GM21367 (cell line): ENCODE measurements at regions not wholly inside any gene's neighbourhood (a gene's known extent, or its start where the extent isn't known, plus 50 kb on each side); places are given as distances from the start of the nearest gene placed in this dataset.

ENCODE experiments used
- ATAC-seq: cut with Tn5 transposase; IDR thresholded peaks from one replicate; pipeline ENCODE4 v1.9.1; 2021; ENCODE audit not compliant: unreplicated experiment

DNA sequence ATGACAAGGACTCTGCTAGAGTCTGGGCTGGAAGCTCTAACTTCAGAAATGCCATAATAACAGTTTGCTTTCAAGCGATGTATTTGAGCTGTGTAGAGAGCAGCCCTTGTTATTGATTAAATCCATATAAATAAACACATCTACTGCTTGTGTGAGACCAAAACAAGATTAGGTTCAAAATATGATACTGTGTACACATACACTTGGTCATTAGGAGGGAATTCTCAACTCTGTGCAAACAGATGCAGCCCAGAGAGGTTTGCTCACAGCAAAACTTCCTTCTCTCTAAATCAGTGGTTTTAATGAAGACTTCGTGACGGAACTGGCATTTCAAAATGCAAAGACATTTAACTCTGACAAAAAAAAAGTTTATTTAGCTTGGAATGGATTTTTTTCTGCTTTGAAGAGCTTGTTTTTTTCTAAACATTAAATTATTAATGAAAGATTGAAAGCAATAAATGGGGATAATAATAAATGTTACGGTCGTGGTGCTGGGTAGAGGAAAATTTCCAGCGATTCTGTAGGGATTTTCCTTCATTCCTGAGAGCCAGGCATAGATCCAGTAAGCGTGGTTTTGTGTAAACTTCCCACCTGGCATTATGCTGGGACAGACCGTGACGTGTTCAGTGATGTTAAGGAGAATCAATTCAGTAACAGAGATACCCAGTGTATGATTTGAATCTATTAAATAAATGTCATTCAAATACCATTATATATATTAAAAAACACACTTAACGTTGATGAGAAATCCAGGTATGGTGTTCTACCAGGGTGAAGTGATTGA is 213.7 kb downstream of the TEX29 start:
- no peak for ATAC-seq

DNA sequence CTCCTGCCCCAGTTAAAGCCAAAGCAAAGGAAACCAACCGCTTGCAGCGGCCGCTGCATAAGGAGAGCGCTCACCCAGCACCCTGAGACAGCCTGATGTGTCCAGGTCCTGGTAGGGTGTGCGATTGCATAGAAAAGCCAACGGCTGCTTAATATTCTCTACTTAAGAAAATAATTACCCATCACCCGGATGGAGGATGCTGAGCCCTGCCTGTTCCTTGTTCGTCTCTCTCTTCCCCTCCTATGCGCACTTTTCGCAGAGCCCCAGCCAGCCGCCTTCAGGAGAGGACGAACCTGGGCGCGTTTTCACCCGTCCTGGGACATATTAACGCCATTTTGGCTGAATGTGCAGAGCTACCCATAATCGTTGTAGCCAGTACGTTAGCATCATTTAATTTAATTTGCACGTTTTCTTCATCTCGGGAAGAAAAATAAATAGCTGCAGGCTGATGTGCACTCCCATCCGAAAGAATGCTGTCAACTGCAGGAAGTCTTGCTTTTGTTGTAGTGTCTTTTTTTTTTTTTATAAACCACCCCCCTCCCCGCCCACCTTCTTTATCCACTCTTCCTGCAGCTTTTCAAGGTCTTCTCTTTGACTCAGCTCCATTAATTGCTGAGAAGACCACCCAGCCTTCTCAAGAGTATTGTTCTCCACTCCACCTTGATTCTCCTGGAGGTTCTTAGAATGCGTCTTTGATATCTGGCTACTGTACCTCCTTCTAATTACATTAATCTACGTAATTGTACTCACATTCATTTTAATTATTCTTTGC is 214.5 kb downstream of the TEX29 start:
- ATAC-seq, result no peak

DNA sequence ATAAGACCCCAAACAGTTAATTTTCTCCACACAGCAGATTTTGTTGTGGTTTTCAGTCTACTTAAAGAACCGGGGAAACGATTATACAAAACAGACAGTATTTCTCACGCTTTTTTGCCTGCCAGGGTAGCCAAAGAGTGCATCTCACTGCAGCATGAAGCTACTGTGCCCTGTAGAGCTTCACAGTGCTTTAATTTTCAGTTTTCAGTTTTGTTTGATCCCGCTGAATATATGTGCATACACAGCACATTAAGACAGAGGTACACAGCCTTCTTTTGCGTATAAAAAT is 215.0 kb downstream of the TEX29 start:
- ATAC-seq, result no peak

DNA sequence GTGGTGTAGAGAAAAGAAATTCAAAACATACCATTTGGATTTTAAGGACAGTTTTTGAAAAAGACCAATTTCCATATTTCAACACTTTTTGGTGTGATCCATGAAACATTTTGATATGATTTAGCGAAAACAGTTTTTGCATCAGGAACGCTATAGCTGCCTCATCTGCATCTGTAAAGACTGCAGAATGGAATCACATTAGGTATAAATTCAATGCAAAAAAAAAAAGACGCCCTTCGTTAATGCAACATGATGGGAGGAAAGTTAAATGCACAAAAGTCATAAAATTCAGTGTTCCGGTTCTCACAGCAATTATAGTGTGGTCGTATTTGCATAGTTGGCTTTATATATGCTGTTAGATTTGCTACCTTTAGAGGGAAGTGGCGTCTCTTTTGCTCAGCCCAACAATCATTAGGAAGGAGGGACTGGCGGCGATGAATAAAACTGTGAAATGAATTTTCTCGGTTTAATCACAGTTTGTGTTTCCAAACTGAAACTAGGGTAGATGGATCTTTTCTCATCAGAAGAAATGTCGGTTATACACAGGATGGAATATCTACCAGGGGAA is 215.7 kb downstream of the TEX29 start:
- ATAC-seq, result no peak

DNA sequence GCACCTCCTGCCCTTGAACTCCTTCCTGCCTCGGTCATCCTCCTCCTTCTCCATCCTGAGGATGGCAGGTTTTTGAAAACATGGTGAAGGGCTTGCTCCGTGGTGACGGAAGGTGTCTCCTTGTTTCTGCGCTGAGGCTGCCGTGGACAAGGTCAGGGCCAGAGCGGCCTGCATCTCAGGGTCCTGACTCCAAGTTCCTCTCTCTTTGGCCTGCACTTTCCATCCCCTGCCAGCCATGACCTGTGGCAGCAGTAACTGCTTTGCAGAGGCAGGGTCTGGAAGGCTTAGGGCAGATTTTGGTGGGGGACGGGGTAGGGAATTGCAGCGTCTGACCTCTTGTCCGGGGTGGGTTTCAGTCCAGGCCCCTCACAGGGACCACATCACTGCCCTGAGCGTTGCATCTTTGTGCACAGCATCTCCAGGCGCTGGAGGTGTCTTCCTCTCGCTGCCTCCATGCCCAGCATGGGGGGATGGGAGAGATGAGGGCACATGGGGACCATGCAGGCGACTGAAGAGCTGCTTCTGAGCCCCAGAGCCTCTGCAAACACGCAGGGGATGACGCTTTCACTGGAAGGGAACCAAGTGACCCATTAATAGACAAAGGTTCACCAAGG is 216.8 kb downstream of the TEX29 start:
- no peak for ATAC-seq

DNA sequence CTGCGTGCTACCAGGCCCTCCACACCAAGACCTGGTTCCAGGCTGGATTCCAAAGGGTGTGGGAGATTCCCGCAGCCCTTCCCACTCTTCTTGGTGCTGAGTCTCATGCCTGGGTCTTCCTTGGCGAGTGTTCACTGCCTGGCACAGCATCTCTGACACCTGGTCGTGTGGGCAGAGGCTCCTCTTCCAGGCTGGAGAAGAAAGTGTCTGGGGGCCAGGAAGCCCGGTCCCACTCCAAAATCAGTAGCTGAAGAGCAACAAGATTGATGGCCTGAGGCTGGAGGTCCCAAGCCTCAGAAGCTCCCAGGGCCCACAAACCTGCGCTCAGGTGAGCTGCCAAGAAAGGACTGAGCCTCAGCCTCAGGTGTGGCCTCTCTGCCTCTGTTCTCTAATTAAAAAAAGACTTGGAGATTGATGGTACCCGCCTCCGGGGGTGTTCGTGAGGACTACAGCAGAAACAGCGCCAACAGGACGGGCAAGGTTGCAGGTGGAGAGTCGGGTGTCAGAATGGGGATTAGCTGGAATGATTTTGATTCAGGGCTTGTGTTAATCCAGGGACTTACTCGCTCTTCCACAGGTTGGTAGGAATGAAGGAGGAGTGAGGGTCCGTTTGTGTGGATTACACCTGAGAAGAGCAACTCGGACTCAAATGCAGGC is 217.5 kb downstream of the TEX29 start:
- ATAC-seq, result no peak

DNA sequence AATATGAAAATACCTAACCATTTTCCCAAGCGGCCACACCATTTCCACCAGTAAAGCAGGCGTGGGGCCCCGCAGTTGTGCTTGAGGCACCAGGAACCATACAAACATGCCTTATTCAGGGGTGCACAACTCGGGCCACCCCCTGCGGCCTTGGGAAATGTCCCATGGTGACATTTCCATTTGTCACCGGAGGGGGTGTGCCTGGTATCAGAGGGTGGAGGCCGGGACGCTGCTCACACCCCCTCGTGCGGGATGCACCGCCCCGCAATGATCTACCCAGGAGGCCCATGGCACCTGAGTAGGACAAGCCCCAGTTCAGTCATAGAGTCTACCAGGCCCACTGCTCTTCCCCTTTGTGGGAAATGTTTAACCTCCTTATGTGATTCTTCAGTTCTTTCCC is 218.8 kb downstream of the TEX29 start:
- no peak for ATAC-seq

DNA sequence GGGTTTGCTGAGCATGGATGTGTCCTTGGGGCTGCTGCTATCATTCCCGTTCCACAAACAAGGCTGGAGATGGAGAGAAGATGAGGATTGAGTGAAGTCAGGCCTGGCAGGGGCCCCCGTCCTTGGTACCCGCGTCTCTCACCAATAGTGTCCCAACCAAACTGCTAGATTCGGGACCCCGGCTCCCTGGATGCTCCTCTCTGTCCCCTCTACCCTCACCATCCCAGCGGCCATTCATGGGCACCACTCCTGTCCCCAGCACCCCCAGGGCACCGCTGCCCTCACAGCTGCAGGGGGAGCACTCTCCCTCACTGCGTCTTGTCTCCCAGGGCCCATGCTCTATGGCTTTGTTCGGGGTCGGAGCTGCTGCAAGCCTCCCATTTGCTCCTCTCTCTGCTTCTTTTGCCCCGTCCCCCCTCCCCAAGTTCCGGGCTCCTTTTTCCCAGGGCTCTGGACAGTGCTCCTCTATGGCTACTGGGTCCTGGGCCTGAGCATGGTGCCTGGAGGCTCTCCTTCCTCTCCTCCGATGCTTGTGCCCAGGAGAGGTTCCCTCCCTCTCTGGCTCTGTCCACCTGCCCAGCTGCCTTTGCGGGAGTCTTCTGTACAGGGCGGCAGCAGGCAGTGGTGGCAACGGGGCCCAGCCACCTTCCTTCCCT is 219.5 kb downstream of the TEX29 start:
- ATAC-seq, result no peak

DNA sequence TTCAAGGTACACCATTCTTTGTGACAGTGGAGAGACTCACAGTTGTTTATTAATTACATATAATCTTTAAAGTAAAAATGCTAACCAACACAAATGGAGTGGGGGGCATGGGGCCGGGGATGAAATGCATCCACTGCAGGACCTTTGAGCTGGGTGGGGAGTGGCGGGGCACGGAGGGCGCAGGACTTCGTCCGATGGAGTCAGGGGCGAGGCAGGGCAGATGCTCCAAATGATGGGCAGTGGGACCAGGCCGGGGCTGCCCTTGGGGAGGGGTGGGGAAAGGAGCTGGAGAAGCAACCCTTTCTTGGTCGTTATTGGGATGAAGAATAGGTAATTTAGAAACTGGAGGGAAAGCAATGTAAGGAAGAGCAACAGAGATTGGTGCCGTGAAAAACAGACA is 220.0 kb downstream of the TEX29 start:
- ATAC-seq, result no peak

DNA sequence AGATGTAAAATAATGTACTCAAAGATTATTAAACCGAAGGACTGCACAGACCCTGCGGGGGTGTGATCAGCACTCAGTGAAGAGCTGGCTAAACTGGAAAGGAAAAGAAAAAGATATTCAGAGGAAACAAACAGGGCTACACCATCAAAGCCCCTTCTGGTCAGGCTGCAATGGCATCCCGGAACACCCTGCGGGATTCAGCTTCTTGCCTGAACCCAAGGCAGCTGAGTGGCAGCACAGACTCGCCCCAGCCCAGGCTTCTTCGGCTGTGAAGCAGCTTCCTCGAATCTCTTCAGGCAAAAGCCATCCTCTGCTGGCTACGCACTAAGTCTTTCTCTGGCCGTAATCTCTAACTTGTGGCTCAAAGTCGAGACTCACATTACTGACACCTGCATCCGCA is 220.9 kb downstream of the TEX29 start:
- no peak for ATAC-seq

DNA sequence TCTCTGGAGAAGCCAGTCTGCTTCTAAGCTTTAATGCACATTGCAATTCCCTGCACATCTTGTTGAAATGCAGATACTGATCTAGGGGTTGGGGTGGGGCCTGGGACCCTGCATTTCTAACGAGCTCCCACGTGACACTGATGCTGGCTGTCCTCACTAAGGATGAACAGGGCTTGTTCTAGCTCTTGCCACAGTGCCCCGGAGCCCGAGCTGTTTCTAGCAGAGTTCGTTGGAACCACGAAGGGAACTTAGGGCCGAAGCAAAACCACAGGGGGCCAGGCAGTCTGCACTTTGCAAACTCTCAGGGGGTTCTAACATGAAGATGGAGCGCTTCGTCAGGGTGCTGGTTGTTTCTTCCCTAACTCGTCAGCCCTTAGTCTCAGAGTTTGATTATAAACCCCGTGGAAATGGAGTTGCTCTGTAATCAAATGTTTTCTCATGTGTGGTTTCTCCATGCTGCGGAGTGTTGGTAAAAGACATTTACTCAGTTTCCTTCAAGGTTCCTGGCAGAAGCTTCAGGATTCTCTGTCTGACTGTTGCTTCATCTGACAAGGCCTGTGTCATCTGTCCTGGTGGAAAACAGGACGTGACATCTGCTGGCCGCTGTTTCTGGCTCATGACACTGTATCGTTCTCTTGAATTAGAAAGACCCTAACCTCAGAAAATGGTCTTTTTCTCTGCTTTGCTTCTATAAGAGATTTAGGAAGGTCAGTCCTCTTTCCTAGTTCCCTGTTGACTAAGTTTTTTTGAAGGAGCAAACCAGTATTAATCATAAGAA is 221.5 kb downstream of the TEX29 start:
- ATAC-seq, result no peak

DNA sequence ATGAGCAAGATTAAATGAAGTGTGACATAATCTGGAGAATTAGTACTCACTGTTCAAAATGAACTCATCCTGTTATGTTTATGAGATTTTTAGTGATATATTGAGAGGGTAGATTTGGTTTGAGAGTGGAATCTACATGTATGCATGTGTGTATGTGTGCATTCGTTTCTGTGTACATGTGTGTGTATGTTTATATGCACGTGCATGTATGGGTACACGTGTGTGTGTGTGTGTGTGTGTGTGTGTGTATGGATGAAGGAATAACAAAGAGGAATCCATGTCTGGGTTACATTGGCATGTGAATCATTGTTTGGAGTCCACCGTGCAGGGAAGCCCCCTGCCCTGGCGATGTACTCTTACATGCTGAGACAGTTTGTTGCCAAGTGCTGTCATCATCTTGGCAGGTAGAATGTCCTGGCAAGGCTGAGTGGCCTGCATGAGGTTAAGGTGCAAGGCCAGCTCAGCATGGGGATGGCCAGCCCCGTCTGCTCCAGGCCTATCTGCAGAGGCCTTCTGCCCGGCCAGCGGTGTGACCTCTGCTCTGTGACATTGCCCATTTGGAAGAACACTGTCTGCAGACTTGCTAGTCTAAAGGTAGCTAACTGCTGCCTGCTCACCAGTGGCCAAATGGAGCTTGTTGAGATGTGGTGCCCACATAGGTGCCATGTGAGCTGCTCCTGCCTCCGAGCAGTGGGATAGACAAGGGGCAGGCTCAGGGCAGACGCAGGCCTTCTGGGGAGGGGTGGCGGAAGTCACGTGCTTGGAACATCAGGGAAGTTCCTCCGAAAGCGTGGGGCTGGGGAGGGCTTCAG is 222.3 kb downstream of the TEX29 start:
- no peak for ATAC-seq

DNA sequence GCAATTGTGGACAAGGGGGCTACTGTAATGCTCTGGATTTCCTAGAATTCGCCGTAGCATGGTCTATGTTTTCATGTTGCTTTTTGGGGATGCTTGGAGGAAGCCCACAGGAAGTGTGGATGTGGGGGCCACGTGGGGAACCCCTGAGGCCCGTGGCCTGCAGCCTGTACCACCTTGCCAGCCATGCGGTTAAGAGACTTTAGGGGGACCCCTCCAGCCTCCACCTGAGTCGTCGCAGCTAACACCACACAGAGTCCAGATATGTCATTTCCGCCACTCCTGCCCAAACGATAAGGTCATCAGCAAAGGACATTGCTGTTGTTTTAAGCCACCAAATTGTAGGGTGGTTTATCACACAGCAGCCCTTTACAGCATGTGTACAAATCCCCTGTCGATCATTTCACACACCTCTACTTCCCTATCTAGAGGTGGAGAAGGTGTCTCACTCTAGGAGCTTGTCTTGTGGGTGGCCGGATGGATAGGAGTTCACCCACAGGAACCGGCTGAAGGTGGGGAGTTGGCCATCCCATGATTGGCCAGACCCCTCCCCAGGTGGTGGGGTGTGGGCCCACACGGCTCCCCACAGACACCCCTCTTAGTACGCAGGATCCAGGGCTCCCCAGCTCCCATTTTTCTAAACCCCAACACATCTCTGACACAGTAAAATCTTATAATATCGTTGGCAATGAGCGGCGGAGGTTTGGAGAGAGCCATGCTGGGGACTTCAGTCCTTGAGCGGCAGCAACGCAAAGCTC is 226.7 kb downstream of the TEX29 start:
- no peak for ATAC-seq

DNA sequence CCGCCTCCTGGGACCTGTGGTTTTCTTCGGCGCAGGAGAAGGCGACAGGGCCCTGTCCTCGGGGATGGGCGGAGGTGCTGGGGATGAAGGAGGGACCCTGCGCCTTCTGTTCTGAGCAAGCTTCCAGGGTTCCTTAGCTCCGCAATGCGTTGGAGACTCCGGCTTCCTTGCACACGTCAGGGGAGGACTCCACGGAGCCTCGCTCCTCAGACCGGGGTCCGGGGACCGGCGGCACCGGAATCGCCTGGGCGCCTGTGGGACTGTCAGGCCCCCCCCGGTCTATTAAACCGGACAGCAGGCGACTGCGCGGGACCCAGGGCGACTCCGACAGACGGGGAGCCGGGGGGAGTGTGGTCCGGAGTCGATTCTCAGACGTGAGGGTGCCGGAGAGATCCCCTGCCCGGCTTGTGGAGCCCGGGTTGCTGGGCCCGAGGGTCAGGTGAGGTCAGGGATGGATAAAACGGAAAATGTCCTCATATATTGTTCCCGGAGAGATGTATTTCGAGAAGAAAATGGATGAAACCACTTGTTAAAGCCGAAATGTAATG is 227.4 kb downstream of the TEX29 start:
- no peak for ATAC-seq

DNA sequence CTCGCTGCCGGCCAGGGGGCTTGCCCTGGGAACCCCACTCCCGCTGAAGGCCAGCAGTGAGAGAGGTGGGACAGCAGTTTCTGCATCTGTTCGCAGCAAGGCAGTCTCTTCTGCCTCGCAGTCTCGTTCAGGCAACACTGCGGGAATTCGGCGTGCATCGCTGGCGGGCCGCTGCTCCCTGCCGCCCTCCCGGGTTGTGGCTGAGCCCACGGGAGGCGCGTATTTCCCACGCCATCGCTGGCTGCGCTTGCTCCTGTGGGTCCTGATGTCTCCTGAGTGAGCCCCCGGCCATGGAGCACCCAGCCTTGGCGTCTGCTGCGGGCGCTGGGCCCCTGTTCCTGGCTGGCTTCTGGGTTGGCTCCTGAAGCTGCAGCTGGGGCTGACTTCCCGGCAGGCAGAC is 227.9 kb downstream of the TEX29 start:
- ATAC-seq, result no peak

DNA sequence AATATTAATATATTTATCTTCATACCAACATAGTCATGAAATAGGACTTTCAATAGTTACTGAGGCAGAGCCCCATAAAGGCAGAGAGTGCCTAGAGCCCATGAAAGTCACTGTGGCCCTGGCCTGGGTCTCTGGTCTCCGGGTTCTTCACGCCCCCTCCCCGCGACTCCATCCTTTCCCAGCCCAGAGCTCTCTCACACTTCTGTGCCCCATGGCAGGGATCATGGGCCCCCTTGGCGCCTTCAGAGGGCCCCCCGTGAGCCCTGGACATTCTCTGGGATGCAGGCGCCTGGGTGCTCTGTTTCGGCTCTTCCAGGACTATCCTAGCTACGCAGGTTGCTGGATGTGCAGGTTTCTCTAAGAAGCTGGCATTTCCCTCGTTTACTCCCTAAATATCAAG is 228.4 kb downstream of the TEX29 start:
- no peak for ATAC-seq

DNA sequence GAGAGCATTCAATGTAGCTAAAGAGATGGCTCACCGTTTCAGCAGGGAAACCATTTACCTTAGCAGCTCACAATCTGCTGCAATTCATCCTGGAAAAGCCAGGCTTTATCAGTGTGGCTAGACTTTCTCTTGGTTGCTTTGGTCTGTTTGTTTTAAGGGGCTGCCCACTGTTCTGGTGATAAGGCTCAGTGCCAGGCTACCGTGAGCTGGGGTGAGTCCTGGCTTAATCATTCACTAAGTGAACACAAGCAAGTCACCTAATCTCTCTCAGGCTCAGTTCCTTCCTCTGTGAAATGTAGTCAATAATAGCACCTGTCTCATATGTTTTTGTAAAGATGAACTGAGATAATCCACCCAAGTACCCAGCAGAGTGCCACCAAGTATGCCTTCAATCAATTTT is 229.0 kb downstream of the TEX29 start:
- ATAC-seq, result no peak

DNA sequence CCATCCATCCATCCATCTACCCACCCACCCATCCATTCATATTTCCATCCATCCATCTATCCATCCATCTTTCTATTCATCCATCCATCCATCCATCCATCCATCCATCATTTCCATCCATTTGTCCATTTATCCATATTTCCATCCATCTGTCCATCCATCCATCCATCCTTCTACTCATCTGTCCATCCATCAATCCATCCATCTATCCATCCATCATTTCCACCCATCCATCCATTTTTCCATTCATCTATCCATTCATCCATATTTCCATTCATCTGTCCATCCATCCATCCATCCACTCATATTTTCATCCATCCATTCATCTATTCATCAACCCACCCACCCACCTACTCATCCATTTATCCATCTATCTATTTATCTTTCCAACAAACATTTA is 229.6 kb downstream of the TEX29 start:
- no peak for ATAC-seq
